CD4-positive, alpha-beta T cell (primary cell): ENCODE measurements at regions not wholly inside any gene's neighbourhood (a gene's known extent, or its start where the extent isn't known, plus 50 kb on each side); places are given as distances from the start of the nearest gene placed in this dataset.
A peak's percentile ranks its signal among the peaks of the same experiment; 100 is the strongest.

ENCODE experiments used
- ATAC-seq: fragments of 200-7000 bp; cut with Tn5 transposase; one replicate; pipeline ENCODE4 v1.10.0; 2022; ENCODE audit warnings: mild to moderate bottlenecking; ENCODE audit not compliant: poor library complexity
- CTCF ChIA-PET: fragments of 350-600 bp; sonication (Branson Sonifier 250); formaldehyde crosslinking; loops from one replicate; lab custom pipeline; 2021; ENCODE audit warnings: antibody characterized with exemption, inconsistent platforms; lab: Charles Lee
- POLR2A ChIA-PET: fragments of 350-600 bp; sonication (Branson Sonifier 250); formaldehyde crosslinking; loops from one replicate; lab custom pipeline; 2021; ENCODE audit warnings: antibody characterized with exemption, inconsistent platforms; lab: Charles Lee
- DNase-seq, 14 experiments: peaks; one replicate each; pipeline ENCODE4 v3.0.0-alpha.2; 2013 to 2020; ENCODE audit warnings: mixed read lengths in 2 of 14
- H3K27ac ChIP-seq, 2 donors: one replicate each; pipeline versions ENCODE4 v1.5.1 to v1.7.0; 2013; ENCODE audit warnings: low read length in 2 of 2, low read depth in 1 of 2, mild to moderate bottlenecking in 1 of 2
- H3K27me3 ChIP-seq, 2 experiments: 1 replicate in 1 of 2; 2 replicates in 1 of 2; pipeline versions ENCODE4 v1.6.1 to v1.7.0; 2013; ENCODE audit warnings: low read length in 2 of 2, control low read depth in 1 of 2, mild to moderate bottlenecking in 1 of 2, moderate library complexity in 1 of 2; ENCODE audit not compliant: insufficient read depth in 2 of 2, control insufficient read depth in 1 of 2
- H3K36me3 ChIP-seq: one replicate; pipeline ENCODE4 v1.6.1; 2013; ENCODE audit warnings: low read length, control low read depth; ENCODE audit not compliant: insufficient read depth
- H3K4me1 ChIP-seq: one replicate; pipeline ENCODE4 v1.6.1; 2013; ENCODE audit warnings: low read length, control low read depth; ENCODE audit not compliant: insufficient read depth
- H3K4me3 ChIP-seq: one replicate; pipeline ENCODE4 v1.5.1; 2013; ENCODE audit warnings: mild to moderate bottlenecking, low read length, moderate library complexity
- H3K9me3 ChIP-seq, 2 experiments: 1 replicate in 1 of 2; 2 replicates in 1 of 2; pipeline versions ENCODE4 v1.6.1 to v1.7.0; 2013; ENCODE audit warnings: low read length in 2 of 2, mild to moderate bottlenecking in 2 of 2, control low read depth in 1 of 2, moderate library complexity in 1 of 2; ENCODE audit not compliant: control insufficient read depth in 1 of 2, insufficient read depth in 1 of 2
- H3K27ac Mint-ChIP-seq: one replicate; pipeline ENCODE4 v1.8.0; 2020; ENCODE audit warnings: mixed read lengths
- H3K27me3 Mint-ChIP-seq: one replicate; pipeline ENCODE4 v1.8.0; 2021; ENCODE audit warnings: mixed read lengths
- H3K36me3 Mint-ChIP-seq: one replicate; pipeline ENCODE4 v1.8.0; 2021; ENCODE audit warnings: low read depth, mixed read lengths
- H3K4me1 Mint-ChIP-seq: one replicate; pipeline ENCODE4 v1.8.0; 2021; ENCODE audit warnings: low read depth, mixed read lengths
- H3K4me3 Mint-ChIP-seq: one replicate; pipeline ENCODE4 v1.8.0; 2020; ENCODE audit warnings: mild to moderate bottlenecking, mixed read lengths
- H3K9me3 Mint-ChIP-seq: one replicate; pipeline ENCODE4 v1.8.0; 2020; ENCODE audit warnings: mixed read lengths
- CTCF ChIP-seq: fragments of 200-600 bp; IDR thresholded peaks from one replicate; pipeline ENCODE4 v1.8.0; 2022; ENCODE audit warnings: antibody characterized with exemption, mild to moderate bottlenecking
- intact Hi-C, 2 experiments: fragments of 100-400 bp; cut with DNase I in 1 of 2; cut with micrococcal nuclease in 1 of 2; formaldehyde crosslinking; loops; one replicate each; pipeline versions ENCODE4 v1.15.1 to v1.9.0; 2023 to 2025; cut with DNase I, micrococcal nuclease

GRCh38 chr21:24367936-24368335 is 1239.3 kb downstream of the MRPL39 start:
- H3K4me3 ChIP-seq, result no peak overlapping the region
- no peak for TF ChIP-seq CTCF
- Mint-ChIP-seq H3K4me3 (no peak overlapping the region), H3K27me3 (no peaks in the 10 kb centered on the region), H3K36me3 (no peaks in the 10 kb centered on the region), H3K27ac (no peak overlapping the region), H3K9me3 (no peaks in the 10 kb centered on the region), H3K4me1 (no peaks in the 10 kb centered on the region)
- no peak overlapping the region for H3K27ac ChIP-seq
- no peaks in the 10 kb centered on the region for H3K4me1 ChIP-seq
- ATAC-seq (no peak), DNase-seq (no peak)
- intact Hi-C loops, result no loop called here
- CTCF ChIA-PET, result no interaction called here
- H3K27me3 ChIP-seq, result no peaks in the 10 kb centered on the region
- no peaks in the 10 kb centered on the region for H3K9me3 ChIP-seq
- POLR2A ChIA-PET, result no interaction called here
- H3K36me3 ChIP-seq, result no peaks in the 10 kb centered on the region

- Histone ChIP-seq H3K9me3 (peaks cover 0 to 7% of the 10 kb centered on the region in 2 experiments), H3K36me3 (no peaks in the 10 kb centered on the region), H3K4me3 (no peak overlapping the region), H3K4me1 (no peaks in the 10 kb centered on the region), H3K27ac (no peak overlapping the region), H3K27me3 (no peaks in the 10 kb centered on the region)
- POLR2A ChIA-PET, result interaction anchor here (0.6 kb wide), 1 partner anchor 9 kb away, joined by 3 read pairs; no protein-coding TSS in a partner anchor
- Mint-ChIP-seq H3K27ac (no peak overlapping the region), H3K4me1 (no peaks in the 10 kb centered on the region), H3K9me3 (no peaks in the 10 kb centered on the region), H3K36me3 (no peaks in the 10 kb centered on the region), H3K4me3 (no peak overlapping the region), H3K27me3 (no peaks in the 10 kb centered on the region)
- CTCF ChIA-PET, result no interaction called here
- DNase-seq (no peak), ATAC-seq (no peak)
- intact Hi-C loops, result no loop called here
- no peak for TF ChIP-seq CTCF
Measured at GRCh38 chr21:24353492-24353891, 1253.8 kb downstream of the MRPL39 start.

GRCh38 chr21:24339406-24339805 is 1267.9 kb downstream of the MRPL39 start:
- H3K36me3 Mint-ChIP-seq, result no peaks in the 10 kb centered on the region
- no peak overlapping the region for H3K4me3 Mint-ChIP-seq
- Histone ChIP-seq H3K9me3 (peaks cover 0 to 5% of the 10 kb centered on the region in 2 experiments), H3K4me1 (no peaks in the 10 kb centered on the region), H3K27me3 (no peaks in the 10 kb centered on the region), H3K27ac (no peak overlapping the region), H3K36me3 (no peaks in the 10 kb centered on the region), H3K4me3 (no peak overlapping the region)
- CTCF ChIA-PET, result no interaction called here
- H3K4me1 Mint-ChIP-seq, result no peaks in the 10 kb centered on the region
- no peak for TF ChIP-seq CTCF
- DNase-seq (peak in 1 of 14 experiments; percentile 0), ATAC-seq (no peak)
- H3K27me3 Mint-ChIP-seq, result no peaks in the 10 kb centered on the region
- intact Hi-C loops, result no loop called here
- H3K9me3 Mint-ChIP-seq, result peaks cover 5% of the 10 kb centered on the region
- no peak overlapping the region for H3K27ac Mint-ChIP-seq
- POLR2A ChIA-PET, result no interaction called here
